HUDEP-2 (cell line): ENCODE measurements at regions not wholly inside any gene's neighbourhood (a gene's known extent, or its start where the extent isn't known, plus 50 kb on each side); places are given as distances from the start of the nearest gene placed in this dataset.

Experiments used
- DNase-seq, 76 experiments: peaks; one replicate each; lab custom pipeline; 2025; ENCODE audit not compliant: unreplicated experiment in 76 of 76; lab: John Stamatoyannopoulos, UW

DNA sequence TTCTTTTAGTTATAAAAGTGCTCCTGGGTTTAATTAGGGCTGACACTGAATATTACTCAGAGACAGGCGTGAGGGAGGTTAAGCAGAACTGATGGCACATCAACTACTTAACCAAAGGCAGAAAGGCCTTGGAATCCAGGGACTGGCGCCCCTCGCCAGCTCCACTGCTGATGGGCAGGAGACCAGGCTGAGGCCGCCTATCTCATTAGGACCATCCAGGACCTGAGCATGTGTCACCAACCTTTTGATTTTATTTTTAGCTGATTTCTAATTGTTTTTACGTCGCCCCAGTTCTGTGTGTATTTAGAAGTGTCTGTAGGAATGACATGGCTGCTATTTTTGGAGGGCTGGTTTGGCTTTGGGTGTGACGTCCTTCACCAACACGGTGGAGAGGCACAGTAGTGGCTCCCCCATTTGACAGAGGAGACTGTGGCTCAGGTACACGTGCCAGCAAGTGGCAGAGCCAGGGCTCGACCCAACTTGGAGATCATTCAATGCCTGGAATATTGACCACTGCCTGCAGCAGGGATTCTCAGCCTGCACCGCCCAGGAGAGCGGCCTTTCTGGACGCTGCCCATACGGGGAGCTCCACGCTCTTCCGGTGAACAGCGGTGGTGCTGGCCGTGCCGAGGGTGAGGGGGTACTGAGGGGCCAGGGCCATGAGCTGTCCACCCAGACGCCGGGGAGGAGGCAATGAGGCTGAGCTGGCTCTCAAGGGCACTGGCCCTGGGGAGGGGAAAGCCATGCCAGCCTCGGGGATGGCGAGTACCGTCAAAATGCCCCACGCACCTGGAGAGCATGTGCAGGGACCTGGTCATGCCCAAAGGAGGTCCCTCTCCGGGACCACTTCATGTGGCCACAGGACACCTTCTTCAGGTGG is 205.7 kb downstream of the ASB1 start:
- no peak for DNase-seq

DNA sequence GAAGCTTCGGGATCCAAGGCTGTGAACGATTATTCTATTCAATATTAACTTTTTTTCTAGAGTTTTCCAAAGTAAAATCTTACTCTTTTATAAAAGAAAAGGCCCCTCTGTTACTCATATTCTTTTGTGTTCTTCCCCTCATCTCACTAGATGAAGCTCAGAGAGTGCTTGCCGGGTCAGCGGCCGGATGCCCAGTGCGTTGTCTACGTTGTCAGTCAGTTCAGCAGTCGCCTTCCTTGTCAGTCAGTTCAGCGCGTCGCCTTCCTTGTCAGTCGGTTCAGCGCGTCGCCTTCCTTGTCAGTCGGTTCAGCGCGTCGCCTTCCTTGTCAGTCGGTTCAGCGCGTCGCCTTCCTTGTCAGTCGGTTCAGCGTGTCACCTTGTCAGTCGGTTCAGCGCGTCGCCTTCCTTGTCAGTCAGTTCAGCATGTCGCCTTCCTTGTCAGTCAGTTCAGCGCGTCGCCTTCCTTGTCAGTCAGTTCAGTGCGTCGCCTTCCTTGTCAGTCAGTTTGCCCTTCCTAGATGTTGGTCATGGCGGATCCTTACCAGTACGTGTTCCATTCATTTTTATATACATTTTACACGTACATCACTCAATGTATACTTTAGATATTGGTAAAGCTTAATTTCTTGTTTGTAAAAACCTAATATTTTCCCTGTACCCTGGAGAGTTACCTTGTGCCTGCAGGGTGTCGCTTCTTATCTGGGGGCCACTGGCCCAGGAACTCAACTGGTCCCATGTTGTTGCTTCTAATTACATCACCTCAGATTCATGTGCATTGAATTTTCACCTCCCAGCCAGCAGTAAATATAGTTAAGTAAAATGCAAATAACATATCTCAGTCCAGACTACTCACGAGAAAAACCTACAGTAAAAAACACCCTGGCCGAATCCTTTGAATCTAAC is 206.9 kb downstream of the ASB1 start:
- DNase-seq = no peak

DNA sequence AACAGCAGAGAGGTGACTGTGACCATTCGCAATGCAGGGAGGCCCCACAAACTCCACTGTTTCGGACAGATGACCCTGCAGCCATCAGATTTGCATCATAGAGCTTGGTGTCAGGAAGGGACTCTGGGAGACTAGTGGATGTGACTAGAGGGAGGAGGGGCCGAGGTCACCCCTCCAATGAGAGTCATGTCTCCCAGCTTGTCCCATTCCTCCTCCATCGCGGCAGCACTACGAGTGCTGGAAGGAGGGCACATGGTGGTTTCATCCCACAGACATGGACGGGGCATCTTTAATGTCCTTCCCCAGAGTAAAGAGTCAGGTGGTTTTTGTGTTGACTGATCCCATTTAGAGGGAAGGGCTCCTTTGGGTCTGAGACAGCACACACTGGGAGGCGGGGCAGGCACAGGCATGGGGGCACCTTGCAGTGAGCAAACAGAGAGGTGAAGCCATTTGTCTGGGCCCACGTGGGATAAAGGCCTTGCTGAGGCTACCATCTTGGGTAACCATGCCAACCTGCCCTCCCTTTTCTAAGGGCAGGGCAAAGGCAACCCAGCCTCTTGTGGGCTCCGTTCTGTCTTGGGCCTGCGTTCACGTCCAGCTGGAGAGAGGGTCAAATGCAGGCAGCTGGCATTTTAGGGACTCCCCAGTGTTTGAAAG is 208.1 kb downstream of the ASB1 start:
- no peak for DNase-seq

- no peak for DNase-seq
Measured at GRCh38 chr2:238635647-238636051, 208.9 kb downstream of the ASB1 start.

DNA sequence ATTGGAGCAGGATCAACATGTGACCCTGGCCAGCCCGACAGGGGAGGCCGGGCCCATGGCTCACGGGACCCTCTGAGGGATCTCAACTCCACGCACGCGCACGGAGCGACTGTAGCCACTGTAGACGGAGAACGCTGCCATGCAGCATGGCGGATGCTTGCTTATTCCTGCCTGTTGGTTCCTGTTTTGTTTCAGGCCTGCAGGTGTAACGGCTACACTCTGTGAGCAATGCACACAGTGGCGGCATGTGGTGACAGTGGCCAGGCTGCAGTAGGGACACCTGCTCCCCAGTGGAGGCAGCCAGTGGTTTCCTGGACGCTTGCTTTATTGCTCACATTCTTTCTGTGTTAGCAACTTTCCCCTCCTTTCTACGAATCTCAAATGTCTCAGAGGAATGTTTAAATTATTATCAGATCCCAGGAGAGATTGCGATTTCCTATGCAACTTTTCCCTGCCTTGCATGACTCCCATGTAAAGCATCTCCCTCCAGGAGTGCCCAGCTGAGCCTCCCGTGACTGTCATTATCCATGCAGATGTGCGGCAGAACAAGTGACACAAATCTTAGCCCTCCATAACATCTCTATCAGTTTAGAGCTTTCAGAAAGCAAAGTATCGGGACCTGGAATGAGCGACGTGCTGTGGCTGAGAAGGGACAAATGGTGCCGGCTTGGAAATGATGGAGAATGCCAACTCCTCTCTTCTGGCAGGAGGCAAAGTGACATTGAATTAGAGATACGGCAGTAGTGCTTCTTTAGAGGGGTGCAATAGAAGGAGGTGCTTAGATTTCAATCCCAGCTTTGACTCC is 209.7 kb downstream of the ASB1 start:
- DNase-seq = no peak

- no peak for DNase-seq
Measured at GRCh38 chr2:238638100-238638981, 209.5 kb upstream of the TWIST2 start.

- no peak for DNase-seq
Measured at GRCh38 chr2:238638982-238639628, 208.8 kb upstream of the TWIST2 start.

DNA sequence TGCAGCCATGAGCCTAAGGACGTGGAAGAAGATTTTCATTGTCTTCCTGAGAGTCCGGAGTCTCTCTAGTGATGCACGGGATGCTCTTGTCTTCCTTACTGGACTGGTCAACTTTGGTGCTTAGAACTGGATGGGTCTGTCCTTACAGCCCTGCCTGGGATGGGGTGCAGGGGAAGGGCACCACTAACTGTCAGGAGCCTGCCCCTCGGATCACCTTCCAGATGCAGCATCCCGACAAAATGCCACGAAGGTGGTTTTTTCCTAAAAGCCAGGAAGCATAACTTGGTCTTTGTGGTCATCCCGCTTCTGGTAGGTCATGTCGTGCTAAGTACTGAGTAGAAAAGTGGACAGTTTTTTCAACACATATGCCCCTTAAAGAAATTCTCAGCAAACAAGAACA is 207.4 kb upstream of the TWIST2 start:
- DNase-seq = no peak

- DNase-seq = no peak
Measured at GRCh38 chr2:238642973-238643372, 204.9 kb upstream of the TWIST2 start.

DNA sequence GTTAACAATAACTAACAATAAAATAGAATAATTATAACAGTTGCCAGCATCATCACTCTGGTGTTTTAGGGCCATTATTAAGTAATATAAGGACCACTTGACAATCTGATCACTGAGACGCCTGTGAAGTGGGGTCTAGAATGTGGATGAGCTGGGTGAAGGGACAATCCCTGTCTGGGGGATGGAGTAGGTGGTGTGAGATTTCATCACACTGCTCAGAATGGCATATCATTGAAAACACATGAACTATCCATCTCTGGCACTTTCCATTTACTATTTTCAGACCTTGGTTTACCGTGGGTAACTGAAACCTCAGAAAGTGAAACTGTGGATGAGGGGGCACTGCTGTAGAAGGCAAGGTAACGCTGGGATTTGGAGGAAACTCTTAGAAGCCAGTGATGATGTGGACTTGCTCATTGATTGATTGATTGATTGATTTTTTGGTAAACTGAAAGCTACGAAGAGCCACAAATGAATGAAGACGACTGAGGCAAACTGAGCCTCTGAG is 204.4 kb upstream of the TWIST2 start:
- no peak for DNase-seq

GRCh38 chr2:238644095-238645081 is 203.5 kb upstream of the TWIST2 start:
- peak in 1 of 76 experiments; percentile 2 for DNase-seq

DNA sequence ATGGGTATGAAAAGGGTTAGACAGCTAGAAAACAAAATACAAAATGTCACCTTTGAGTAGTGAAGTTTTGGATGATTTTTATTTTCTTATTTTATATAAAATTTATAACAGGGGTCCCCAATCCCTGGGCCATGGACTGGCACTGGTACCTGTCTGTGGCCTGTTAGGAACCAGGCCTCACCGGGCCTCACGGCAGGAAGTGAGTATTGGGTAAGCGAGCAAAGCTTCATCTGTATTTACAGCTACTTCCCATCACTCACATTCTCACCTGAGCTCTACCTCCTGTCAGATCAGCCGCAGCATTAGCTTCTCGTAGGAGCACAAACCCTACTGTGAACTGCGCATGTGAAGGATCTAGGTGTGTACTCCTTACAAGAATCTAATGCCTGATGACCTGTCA is 202.8 kb upstream of the TWIST2 start:
- no peak for DNase-seq

- no peak for DNase-seq
Measured at GRCh38 chr2:238645716-238646115, 202.2 kb upstream of the TWIST2 start.

DNA sequence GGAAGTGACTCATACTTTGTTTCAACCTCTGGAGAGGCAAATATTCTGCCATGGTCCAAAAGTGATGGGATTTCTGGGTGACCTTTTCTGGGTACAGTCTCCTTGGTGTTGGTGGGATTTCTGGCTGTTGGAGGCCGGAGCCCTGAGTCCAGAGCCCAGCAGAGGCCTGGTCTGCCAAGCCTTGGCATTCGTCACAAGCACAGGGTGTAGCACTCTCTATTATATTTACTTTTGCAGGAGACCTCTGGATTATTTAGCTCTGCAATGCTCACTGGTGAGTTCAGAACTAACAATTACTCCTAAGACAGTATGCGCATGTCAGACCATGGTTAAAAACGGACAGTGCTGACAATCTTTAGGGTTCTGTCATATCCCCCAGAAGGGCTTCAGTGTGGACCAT is 201.6 kb upstream of the TWIST2 start:
- DNase-seq = no peak

- no peak for DNase-seq
Measured at GRCh38 chr2:238646803-238647202, 201.1 kb upstream of the TWIST2 start.

DNA sequence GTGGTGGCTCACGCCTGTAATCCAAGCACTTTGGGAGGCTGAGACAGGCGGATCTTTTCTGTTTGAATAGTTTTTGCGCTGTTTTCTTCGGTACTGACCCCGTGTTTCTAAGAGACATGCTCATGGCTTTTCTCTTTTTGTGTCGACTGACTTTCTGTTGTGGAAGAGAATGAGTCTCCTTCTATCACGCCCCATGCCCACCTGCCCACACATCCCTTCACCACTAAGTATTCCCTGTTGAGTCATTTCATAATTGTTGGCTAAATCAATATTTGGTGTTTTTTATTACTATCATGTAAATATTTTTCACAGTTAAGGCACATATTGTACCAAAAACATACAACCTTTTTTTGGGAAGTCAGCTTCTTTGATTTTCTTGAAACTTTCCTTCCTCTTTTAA is 198.8 kb upstream of the TWIST2 start:
- no peak for DNase-seq

- no peak for DNase-seq
Measured at GRCh38 chr2:238649936-238650518, 197.9 kb upstream of the TWIST2 start.
